HG03520 (cell line): ENCODE measurements at regions not wholly inside any gene's neighbourhood (a gene's known extent, or its start where the extent isn't known, plus 50 kb on each side); places are given as distances from the start of the nearest gene placed in this dataset.
"Not testable (repeated sequence)": the region's sequence is repeated elsewhere in the genome, so short reads cannot be mapped to it uniquely, and the experiment has no call there.

Experiments
- ATAC-seq: cut with Tn5 transposase; IDR thresholded peaks from one replicate; pipeline ENCODE4 v1.9.1; 2021; ENCODE audit warnings: mild to moderate bottlenecking, moderate library complexity; ENCODE audit not compliant: unreplicated experiment

DNA sequence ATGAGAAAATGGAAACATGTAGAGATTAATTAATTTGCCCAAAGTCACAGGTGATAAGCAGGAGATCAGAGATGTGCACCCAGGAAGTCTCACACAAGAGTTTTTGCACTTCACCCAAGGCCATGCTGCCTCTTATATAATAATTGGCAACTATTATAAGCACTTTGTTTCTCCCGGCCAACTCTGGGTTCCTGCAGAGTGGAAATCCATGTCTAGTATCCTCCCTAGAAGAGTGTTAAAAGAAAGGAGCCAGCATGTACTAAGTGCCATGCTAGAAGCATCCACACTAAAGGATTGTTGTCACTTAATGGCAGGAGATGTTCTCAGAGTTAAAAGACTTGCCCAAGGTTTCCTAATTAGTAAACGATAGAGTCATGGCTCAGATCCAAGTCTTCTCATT lies 470.3 kb downstream of the OMA1 start:
- no peak for ATAC-seq

DNA sequence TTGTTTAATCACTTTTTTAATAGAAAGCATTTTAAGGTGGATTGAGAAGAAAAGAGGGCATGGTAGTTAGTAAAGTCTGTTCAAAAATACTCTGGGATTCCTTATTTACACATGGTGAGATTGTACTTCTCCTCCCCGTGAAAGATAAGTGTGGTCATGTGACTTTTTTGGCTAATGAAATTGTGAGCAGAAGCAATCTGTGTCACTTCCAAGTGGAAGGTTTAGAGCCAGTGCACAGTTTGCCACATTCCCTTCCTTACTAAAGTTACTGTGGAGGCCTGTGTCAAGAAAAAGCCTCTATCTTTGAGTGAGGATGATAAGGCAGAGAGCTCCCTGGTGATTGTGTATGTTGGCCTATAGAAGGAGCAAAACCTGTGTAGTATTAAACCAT lies 471.3 kb downstream of the OMA1 start:
- no peak for ATAC-seq

DNA sequence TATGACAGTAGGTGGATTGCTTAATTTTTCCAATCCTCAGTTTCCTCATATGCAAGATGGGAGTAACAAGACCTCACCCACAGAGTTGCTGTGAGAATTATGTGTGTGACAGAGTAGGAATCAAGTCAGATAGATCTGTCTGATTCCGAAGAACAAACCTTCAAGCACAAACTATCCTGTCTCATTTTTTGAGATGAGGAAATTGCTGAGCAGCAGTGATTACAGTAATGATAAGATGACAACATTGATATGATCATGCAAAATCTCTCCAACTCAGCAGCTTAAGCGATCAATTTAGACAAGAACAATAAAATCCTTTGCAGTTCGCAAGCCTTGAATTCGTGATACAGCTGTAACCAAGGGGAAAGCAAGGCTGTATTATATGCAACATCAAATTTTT lies 474.1 kb downstream of the OMA1 start:
- no peak for ATAC-seq

DNA sequence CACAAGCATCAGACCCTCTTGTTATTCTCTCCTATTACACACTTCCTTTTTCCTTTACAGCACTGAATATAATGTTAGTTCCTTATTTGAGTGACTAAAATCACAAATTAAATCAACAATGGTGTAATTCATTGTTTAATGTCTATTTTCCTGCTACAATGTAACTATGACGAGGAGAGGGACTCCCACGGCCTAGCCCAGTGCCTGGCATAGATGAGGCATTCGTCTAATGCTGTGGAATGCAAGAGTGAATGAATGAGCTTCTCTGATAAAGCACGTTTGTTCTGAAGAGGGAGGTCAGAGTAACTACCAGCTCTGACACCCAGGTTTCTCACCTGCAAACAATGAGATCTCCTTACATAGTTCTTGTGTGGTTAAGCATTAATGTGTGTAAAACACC lies 479.4 kb downstream of the OMA1 start:
- no peak for ATAC-seq

DNA sequence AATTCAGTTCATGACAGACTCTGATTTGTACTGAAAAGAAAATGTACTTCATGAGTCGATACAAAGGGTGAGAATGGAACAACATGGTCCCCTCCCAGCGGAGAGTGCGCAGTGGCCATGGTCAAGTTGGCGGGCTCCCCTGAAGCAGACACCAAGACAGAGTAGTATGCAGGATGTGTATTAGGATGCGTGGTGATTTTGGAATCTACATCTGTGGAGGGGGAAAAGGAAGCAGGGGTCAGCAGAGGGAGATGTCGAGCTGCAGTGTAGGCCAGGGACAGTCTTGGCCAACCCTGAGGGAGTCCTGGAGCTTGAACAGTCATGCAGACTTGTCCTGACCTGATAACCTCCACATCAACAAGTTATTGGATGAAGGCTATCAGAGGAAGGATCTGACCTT lies 481.0 kb downstream of the OMA1 start:
- ATAC-seq = no peak

DNA sequence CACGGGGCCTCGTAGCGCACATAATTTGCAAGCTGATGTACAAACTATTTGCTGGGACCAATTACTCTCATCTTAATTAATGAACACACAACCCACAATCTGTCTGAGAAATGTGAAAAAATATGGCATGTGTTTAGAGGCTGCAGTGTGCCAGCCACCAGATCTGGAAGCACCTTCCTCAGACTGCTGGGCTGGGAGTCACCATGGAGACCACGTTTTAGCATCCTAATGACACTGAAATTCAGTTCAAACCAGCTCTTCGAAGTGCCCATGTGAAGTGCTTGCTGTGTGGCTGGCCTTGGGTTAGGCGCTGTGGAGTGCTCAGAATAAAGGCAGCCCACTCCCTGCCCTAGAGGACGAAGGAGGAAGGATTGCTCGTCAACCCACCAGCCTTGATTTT lies 482.4 kb downstream of the OMA1 start:
- no peak for ATAC-seq

DNA sequence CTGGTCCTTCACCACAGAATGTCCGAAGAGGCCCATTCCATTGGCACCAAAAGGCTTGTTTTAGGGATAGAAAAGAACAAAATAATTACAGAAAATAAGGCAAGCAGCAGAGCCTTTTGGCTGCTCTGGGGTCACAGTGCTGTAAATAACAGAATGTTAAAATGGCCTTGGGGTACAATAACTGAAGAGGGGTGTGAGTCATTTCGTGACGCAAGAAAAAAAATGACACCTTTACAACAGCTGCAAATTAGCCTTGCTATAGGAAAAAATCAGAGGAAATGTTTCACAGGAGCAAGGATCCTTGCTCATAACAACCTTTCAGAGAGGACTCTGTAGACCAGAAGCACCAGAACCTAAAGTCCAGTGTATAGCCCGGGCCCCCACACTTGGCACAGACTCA lies 483.4 kb downstream of the OMA1 start:
- no peak for ATAC-seq

DNA sequence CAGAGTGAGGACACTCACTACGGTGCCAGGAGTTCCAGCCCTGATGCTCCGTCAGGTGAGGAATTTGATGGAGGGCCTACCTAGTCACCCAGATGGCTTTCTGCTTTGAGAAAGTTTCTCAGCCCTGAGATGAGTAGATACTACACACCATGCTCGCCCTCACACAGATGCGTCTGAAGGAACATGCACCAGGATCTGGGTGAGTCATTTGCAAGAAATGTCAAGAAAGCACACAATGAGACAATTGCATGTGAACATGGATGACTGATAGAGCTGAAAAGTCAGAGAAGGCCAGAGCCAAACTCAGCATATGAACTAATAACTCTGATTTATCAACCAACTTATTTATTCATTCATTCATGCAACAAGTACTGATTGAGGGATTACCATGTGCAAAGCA lies 483.9 kb downstream of the OMA1 start:
- ATAC-seq = no peak

DNA sequence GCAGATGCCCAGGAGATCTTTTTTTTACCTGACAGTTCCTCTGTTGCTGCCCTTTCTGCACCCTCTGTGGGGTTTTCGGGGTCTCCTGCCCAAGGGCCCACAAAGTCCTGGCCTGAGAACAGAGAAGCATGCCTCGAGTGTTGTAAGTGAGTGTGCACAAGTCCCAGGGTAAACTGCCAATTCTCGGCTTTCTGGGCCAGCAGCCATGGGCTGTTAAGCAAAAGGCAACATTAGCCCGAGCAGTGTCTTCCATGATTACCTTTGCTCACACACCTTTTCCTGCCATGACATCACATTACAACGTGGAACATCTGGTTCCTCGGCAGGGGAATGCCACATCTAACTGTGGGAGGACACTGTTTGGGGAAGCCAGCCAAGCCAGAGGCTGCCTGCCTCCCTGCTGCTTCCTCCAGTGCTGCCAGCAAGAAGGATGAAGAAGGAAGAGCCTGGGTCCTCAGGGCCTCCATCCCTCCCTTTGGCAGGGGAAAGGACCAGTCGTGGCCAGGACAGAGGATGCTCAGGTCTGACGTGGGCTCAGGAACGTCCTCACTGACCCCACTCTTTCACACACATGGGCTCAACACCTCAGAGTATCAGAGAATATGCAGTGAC lies 485.9 kb downstream of the OMA1 start:
- no peak for ATAC-seq

DNA sequence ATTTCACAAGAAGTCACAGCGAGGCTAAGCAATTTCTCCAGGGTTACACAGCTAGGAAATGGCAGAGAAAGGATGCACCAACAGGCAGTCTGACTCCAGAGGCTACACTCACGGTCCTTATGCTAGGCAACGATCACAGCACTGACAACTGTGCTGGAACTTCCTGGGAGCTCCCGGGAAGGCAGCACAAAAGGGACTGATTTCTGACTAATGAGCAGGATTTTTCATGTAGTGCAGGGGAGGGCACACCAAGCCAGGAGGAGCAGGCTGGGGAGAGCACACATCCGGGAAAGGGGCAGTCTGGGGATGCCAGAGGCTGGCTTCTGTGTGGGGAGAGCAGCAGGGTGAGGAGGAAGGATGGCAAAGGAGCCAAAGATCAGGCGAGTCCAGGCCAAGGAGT lies 486.7 kb downstream of the OMA1 start:
- no peak for ATAC-seq

DNA sequence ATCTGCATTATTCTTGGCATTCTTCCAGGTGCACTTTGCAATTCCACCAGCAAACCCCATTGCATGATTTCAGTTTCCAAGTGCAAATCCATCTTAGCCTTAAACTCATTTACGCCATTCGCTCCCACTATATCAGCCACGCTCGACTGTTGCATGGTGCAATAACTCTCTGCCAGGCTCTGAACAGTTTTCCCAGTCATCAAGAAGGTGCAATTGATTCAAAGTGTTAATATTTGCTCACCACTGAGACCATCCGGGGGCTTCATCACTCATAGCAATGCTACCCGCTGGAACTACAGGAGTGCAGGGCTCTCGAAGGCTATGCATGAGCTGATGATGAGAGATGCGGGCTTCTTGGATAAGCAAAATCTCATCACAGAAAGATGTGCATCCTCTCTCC lies 488.2 kb downstream of the OMA1 start:
- ATAC-seq = no peak

DNA sequence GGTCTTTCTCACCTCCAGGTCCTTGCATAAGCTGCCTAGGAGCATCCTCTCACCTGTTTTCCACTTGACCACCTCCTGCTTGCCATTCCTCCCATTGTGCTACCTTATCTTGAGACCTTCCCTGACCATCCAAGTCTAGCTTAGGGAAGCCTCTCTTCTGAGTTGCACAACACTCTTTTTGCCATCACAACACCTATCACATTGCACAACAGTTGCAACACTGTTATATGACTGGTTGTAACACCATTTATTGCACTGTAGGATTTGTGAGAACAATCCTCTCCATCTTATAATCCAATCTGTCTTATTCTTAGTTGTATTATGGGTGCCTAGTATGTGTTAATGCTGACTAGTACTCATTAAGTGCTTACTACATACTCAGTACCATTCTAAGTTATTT lies 488.7 kb downstream of the OMA1 start:
- no peak for ATAC-seq

DNA sequence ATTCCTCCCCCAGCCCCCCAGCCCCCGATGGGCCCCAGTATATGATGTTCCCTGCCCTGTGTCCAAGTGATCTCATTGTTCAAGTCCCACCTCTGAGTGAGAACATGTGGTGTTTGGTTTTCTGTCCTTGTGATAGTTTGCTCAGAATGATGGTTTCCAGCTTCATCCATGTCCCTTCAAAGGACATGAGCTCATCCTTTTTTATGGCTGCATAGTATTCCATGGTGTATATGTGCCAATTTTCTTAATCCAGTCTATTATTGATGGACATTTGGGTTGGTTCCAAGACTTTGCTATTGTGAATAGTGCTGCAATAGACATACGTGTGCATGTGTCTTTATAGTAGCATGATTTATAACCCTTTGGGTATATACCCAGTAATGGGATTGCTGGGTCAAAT lies 495.3 kb downstream of the OMA1 start:
- not testable (repeated sequence) for ATAC-seq

DNA sequence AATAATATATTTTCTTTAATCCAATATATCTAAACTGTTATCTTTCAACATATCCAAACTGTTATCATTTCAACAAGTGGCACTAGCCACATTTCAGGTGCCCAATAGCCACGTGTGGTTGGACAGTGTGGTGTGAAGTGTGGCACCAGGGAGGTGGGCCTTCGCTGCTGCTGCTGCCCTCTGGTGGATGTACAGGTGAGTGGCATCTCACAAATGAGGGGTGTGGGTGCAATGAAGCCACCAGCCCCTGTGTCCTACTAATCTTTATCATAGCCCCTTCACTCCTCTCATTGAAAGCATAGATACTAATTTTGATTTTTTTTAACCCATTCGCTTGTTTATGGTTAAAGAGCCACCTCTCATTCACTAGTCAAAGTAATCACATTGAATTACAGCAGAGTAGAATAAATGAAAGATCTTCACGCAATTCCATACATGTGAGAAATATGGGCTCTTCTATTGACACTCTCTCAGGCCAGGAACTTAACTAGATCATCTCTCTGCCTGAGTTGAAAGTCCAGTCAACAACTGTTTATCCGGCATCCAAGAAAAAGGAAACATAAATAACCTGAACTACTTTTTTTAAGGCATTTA lies 499.2 kb downstream of the OMA1 start:
- peak; percentile 63 for ATAC-seq

DNA sequence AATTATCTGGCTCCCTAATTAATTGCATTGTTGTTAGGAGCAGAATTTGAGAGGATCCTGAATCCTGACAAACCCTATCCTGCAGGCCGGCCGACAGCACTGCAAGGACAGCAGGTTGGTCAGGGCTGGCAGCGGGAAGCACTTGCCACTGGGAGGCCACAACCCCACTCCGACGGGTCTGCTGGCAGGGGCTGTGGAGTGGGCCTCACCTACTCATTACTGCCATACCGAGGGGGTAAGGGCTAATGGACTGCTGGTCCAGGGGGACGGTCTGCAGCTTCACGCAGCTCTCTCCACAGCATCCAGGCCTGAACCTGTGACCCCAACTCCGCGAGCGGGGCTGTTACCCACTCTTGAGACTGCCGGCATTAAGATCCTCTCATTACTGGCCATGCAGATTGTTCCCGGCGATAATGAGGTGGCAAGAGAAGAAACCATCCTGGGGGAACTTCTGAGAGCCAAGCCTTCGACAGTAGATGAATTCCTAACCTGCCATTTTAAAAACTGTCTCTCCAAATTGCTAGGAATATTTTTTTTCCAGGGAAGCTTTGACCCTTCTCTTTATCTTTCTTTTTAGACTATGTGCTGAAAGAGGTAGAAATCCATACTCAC lies 501.3 kb downstream of the OMA1 start:
- ATAC-seq = no peak

DNA sequence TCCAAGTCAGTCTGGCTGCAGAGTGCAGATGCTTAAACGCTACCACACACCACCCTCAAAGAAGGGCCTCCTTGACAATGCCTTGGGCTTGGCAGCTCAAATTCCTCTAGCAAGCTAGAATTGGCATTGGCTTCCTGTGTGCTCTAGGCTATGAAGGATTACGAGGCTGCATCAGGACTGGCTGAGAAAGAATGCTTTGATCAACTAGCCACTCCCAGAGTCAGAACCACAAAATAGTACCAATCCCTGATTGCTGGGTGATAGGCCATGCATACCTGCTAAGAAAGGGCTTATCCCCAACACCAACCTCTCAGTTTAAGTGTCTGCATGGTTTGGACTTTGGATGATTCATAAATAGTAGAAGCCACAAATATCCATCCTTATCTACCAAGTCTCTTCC lies 504.9 kb downstream of the OMA1 start:
- ATAC-seq = no peak

DNA sequence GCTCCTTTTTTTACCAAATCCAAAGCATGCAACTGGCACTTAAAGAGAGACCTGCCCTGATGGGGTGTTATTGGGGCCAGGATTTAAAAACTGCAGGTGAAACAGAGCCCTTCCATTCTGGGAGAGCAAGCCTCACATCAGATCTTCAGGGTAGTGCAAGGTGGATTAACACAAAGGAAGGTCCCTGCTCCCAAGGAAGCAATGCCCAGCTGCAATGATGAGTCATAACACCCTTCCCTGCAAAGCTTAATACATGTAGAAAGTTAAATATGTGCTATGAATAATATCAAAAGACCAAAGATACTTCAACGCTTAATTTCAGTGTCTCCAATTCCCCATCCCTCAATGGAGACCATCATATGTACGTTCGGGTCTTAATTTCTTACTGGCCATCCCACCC lies 508.0 kb downstream of the OMA1 start:
- ATAC-seq = no peak

DNA sequence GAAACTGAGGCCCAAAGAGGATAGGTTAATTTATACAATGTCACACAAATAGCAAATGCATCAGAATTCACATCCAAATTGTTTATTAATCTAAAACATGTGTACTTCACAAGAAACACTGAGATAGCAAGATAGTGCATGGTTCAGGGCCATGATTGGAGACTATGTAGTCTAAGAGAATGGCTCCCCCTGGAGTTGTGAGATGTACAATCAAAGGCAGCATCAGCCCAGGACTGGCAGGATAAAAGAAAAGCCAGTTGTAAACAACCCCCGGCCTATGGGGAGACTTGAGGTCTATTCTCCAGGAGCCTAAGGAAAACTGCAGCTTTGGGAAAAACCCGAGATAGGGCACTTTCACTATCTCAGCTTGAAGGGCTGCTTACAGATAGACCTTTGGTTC lies 511.0 kb downstream of the OMA1 start:
- no peak for ATAC-seq

DNA sequence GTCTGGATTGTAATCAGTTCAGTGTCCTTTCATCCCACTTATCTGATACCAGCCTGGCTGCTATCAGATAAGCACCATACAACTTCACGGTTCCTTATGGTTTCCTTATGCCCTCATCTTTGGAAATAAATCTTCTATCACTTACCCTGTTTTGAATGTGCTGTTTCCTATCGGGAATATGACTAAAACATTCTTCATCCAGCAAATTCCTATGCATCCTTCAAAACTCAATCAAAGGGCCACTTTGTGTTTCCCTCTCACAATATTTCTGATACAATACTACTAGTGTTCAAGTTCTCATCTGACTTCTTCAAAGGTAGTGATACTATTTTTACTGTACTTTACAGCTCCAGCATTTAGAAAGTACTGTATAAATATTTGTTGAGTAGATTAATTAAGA lies 513.2 kb downstream of the OMA1 start:
- no peak for ATAC-seq

DNA sequence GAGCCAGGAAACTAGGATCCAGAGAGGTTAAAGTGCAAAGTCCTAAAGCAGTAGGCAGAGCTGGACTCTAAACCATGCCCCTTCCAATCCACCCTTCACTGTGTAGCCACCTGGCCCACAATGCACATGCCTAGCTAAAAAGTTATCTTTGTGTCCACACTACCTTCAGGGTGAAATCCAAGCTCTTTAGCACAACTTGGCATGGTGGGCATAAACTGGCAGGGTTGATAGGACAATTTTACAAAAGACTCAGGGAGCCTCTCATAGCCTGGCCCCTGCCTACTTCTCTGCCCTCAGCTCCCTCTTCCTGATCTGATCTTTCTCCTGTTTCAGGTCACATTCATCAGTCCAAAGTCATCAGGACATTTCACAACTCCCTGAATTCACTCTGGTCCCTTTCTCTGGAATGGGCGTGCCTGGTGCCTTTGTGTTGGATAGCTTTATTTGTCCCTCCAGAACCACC lies 513.9 kb downstream of the OMA1 start:
- no peak for ATAC-seq

DNA sequence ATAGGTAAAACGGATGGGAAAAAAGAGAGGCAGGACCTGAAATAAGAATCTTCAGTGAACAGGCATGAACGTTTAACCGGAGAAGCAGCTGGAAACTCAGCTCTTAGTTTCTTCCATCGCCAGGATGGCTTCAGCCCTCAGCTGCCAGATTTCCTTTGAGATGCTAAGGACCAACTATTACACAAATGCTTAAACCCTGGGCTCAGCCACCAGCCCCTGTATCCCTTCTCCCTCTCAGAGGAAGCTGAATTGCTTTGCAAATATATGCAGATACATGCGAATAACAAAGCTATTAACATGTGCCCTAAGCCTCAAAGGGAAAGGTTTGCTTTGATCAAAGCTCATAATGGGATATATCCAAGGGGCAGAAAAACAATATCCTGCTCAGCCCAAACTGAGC lies 515.1 kb downstream of the OMA1 start:
- no peak for ATAC-seq

DNA sequence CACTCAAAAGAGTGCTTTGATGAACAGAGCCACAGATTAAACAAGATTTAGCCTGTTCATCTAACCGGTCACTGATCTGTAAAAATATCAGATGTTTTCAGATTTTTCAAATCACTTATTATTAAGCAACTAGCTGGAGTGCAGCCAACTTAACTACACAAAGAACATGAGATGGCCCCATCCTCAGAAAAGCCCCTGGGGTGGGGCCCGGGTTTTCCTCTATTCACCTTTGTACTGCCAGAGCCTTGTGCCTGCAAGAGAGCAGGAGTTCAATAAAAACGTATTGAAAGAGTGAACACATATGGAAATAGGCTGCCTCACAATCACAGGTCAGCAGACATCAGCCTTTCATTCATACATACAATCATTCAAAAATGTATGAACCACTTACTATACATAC lies 516.1 kb downstream of the OMA1 start:
- no peak for ATAC-seq

DNA sequence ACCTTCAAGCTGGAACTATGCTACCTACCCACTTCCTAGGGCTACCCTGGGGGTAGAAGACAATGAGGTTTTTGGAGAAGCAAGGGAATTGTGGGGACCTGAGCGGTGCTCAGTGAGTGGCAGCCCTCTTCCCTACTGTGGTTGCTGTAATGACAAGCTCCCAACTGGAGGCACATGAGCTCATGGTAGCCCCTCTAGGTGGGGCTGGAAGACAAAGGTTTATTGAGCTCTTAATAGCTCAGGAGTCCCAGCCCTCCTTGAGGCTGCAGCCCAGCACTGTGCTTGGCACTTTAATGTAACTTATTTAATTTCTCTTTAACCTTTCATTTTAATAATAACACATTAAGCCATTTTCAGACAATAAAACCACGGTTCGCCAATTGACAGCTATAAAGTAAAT lies 528.9 kb downstream of the OMA1 start:
- ATAC-seq = no peak
